ENCODE measurements at regions not wholly inside any gene's neighbourhood (a gene's known extent, or its start where the extent isn't known, plus 50 kb on each side); places are given as distances from the start of the nearest gene placed in this dataset.

GRCh38 chr17:79138826-79139225 is 64.2 kb downstream of the ENGASE start:
- Histone ChIP-seq H3K36me3 (no peaks in the 10 kb centered on the region), H3K4me3 (no peak overlapping the region), H3K9me3 (no peaks in the 10 kb centered on the region), H3K27me3 (peaks cover 50% of the 10 kb centered on the region)
- DNase-seq, result no peak

DNA sequence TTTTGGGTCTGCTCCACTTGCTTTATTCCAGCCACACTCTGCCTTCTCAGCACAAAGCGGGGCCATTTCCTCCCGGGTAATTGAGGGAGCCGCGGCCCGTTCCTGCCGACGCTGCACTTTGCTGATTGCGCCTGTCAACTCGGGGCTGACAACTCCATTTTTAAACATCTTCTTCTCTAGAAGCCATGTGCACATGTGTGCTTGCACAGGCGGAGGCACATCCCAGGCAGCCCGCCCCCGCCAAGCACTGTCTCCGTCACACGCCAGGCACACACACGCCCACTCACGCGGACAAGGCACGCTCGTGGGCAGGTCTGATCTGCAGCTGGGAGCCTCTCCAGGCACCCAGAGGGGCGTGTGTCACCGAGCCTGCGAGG is 63.2 kb downstream of the ENGASE start:
- Histone ChIP-seq H3K36me3 (no peaks in the 10 kb centered on the region), H3K4me3 (no peak overlapping the region), H3K9me3 (no peaks in the 10 kb centered on the region), H3K27me3 (peaks cover 49% of the 10 kb centered on the region)
- no peak for DNase-seq

DNA sequence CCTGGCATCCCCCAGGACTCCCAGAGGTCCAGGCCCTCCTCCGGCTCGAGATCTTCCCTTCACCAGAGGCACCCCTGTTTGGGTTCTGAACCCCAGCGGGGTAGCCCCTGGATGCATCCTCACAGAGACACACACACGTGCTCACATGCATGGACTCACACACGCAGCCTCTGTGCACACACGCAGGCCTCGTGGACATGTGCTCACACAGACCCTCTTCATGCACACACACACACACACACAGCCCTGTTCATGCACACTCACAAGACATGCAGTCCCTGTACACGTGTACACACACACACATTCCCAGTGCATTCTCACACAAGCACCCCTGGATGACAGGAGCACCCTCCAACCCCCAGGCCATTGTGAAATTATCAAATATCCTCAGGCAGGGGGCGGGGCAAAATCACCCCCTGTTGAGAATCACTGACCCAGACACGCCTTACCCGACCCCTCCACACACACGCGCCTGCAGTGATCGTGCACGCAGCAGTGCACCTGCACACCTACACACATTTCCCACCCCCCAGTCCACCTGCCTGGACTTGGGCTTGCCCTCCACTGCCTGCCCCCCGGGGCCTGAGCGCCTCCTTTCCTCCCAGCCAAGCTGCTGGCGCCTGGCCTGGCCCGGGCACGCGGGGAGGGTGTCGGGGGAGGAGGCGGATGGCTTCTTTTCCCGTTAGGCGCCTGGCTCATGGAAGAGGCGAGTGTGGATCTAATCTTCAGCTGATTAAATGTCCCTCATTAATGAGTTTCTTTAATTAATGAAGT is 62.6 kb downstream of the ENGASE start:
- Histone ChIP-seq H3K27me3 (peaks cover 44% of the 10 kb centered on the region), H3K4me3 (no peak overlapping the region), H3K9me3 (no peaks in the 10 kb centered on the region), H3K36me3 (no peaks in the 10 kb centered on the region)
- no peak for DNase-seq

GRCh38 chr17:79136596-79136995 is 62.0 kb downstream of the ENGASE start:
- no peaks in the 10 kb centered on the region for H3K36me3 ChIP-seq
- H3K9me3 ChIP-seq, result no peaks in the 10 kb centered on the region
- peaks cover 38% of the 10 kb centered on the region for H3K27me3 ChIP-seq
- DNase-seq, result no peak
- no peak overlapping the region for H3K4me3 ChIP-seq
